ENCODE measurements at regions not wholly inside any gene's neighbourhood (a gene's known extent, or its start where the extent isn't known, plus 50 kb on each side); places are given as distances from the start of the nearest gene placed in this dataset.
"Not testable (repeated sequence)": the region's sequence is repeated elsewhere in the genome, so short reads cannot be mapped to it uniquely, and the experiment has no call there.

- ATAC-seq (replicated peaks): no peak
- H3K4me1 Mint-ChIP-seq: no peaks in the 10 kb centered on the region
Measured at GRCh38 chr1:223022641-223023473, 120.2 kb downstream of the TLR5 start.

GRCh38 chr1:223023863-223024262 lies 119.2 kb downstream of the TLR5 start:
- Mint-ChIP-seq H3K27ac (no peak overlapping the region), H3K4me1 (no peaks in the 10 kb centered on the region), H3K36me3 (ENCODE audit: low read depth) (no peaks in the 10 kb centered on the region), H3K4me3 (no peak overlapping the region), H3K9me3 (peaks cover 5% of the 10 kb centered on the region), H3K27me3 (peaks cover 3% of the 10 kb centered on the region)
- ATAC-seq (replicated peaks): no peak

More at GRCh38 chr1:223022641-223023473, 120.2 kb downstream of the TLR5 start:
- Mint-ChIP-seq H3K36me3 (ENCODE audit: low read depth) (no peaks in the 10 kb centered on the region), H3K9me3 (peaks cover 5% of the 10 kb centered on the region), H3K27me3 (no peaks in the 10 kb centered on the region), H3K4me3 (no peak overlapping the region), H3K27ac (no peak overlapping the region)

GRCh38 chr1:223024486-223024885 lies 118.6 kb downstream of the TLR5 start:
- not testable (repeated sequence) for H3K36me3 Mint-ChIP-seq (ENCODE audit: low read depth); H3K4me3 Mint-ChIP-seq; ATAC-seq (replicated peaks); H3K4me1 Mint-ChIP-seq; H3K27ac Mint-ChIP-seq; H3K27me3 Mint-ChIP-seq; H3K9me3 Mint-ChIP-seq

GRCh38 chr1:223025190-223025734 lies 117.8 kb downstream of the TLR5 start:
- not testable (repeated sequence) for H3K27ac Mint-ChIP-seq; H3K9me3 Mint-ChIP-seq; H3K36me3 Mint-ChIP-seq (ENCODE audit: low read depth); H3K4me1 Mint-ChIP-seq; H3K4me3 Mint-ChIP-seq; ATAC-seq (replicated peaks); H3K27me3 Mint-ChIP-seq

- ATAC-seq (replicated peaks); H3K36me3 Mint-ChIP-seq (ENCODE audit: low read depth); H3K4me3 Mint-ChIP-seq; H3K27me3 Mint-ChIP-seq; H3K9me3 Mint-ChIP-seq; H3K27ac Mint-ChIP-seq; H3K4me1 Mint-ChIP-seq: not testable (repeated sequence)
Measured at GRCh38 chr1:223026639-223027038, 116.4 kb downstream of the TLR5 start.

GRCh38 chr1:223029985-223030769 lies 112.9 kb downstream of the TLR5 start:
- H3K4me3 Mint-ChIP-seq: no peak overlapping the region
- H3K27me3 Mint-ChIP-seq: peaks cover 6% of the 10 kb centered on the region
- H3K9me3 Mint-ChIP-seq: no peaks in the 10 kb centered on the region
- no peak overlapping the region for H3K27ac Mint-ChIP-seq
- no peaks in the 10 kb centered on the region for H3K4me1 Mint-ChIP-seq
- no peak for ATAC-seq (replicated peaks)
- H3K36me3 Mint-ChIP-seq (ENCODE audit: low read depth): no peaks in the 10 kb centered on the region

GRCh38 chr1:223030871-223031400 lies 112.1 kb downstream of the TLR5 start:
- Mint-ChIP-seq H3K27me3 (peaks cover 8% of the 10 kb centered on the region), H3K36me3 (ENCODE audit: low read depth) (no peaks in the 10 kb centered on the region), H3K9me3 (no peaks in the 10 kb centered on the region), H3K4me1 (no peaks in the 10 kb centered on the region), H3K4me3 (no peak overlapping the region), H3K27ac (no peak overlapping the region)
- ATAC-seq (replicated peaks): no peak

- Mint-ChIP-seq H3K9me3 (no peaks in the 10 kb centered on the region), H3K27ac (no peak overlapping the region), H3K36me3 (ENCODE audit: low read depth) (no peaks in the 10 kb centered on the region), H3K4me1 (no peaks in the 10 kb centered on the region), H3K4me3 (no peak overlapping the region), H3K27me3 (peaks cover 10% of the 10 kb centered on the region)
- ATAC-seq (replicated peaks): no peak
Measured at GRCh38 chr1:223031733-223032601, 111.1 kb downstream of the TLR5 start.

- no peaks in the 10 kb centered on the region for H3K4me1 Mint-ChIP-seq
- H3K36me3 Mint-ChIP-seq (ENCODE audit: low read depth): no peaks in the 10 kb centered on the region
- no peak for ATAC-seq (replicated peaks)
- no peak overlapping the region for H3K4me3 Mint-ChIP-seq
- no peaks in the 10 kb centered on the region for H3K9me3 Mint-ChIP-seq
- H3K27me3 Mint-ChIP-seq: peaks cover 13% of the 10 kb centered on the region
- no peak overlapping the region for H3K27ac Mint-ChIP-seq
Measured at GRCh38 chr1:223033658-223034057, 109.4 kb downstream of the TLR5 start.

GRCh38 chr1:223034270-223034798 lies 108.7 kb downstream of the TLR5 start:
- Mint-ChIP-seq H3K27ac (no peak overlapping the region), H3K4me1 (no peaks in the 10 kb centered on the region), H3K36me3 (ENCODE audit: low read depth) (no peaks in the 10 kb centered on the region), H3K4me3 (no peak overlapping the region), H3K9me3 (no peaks in the 10 kb centered on the region), H3K27me3 (peaks cover 9% of the 10 kb centered on the region)
- no peak for ATAC-seq (replicated peaks)

GRCh38 chr1:223035724-223036478 lies 107.1 kb downstream of the TLR5 start:
- H3K9me3 Mint-ChIP-seq: no peaks in the 10 kb centered on the region
- H3K36me3 Mint-ChIP-seq (ENCODE audit: low read depth): no peaks in the 10 kb centered on the region
- H3K27me3 Mint-ChIP-seq: peaks cover 14% of the 10 kb centered on the region
- H3K4me3 Mint-ChIP-seq: no peak overlapping the region
- ATAC-seq (replicated peaks): no peak
- H3K27ac Mint-ChIP-seq: no peak overlapping the region
- H3K4me1 Mint-ChIP-seq: no peaks in the 10 kb centered on the region

GRCh38 chr1:223036479-223036845 lies 106.6 kb downstream of the TLR5 start:
- H3K4me3 Mint-ChIP-seq: no peak overlapping the region
- H3K9me3 Mint-ChIP-seq: no peaks in the 10 kb centered on the region
- no peak for ATAC-seq (replicated peaks)
- no peak overlapping the region for H3K27ac Mint-ChIP-seq
- H3K27me3 Mint-ChIP-seq: peaks cover 16% of the 10 kb centered on the region
- H3K4me1 Mint-ChIP-seq: no peaks in the 10 kb centered on the region
- no peaks in the 10 kb centered on the region for H3K36me3 Mint-ChIP-seq (ENCODE audit: low read depth)

- Mint-ChIP-seq H3K27ac (no peak overlapping the region), H3K4me3 (no peak overlapping the region), H3K9me3 (no peaks in the 10 kb centered on the region), H3K4me1 (no peaks in the 10 kb centered on the region), H3K36me3 (ENCODE audit: low read depth) (no peaks in the 10 kb centered on the region), H3K27me3 (peaks cover 20% of the 10 kb centered on the region)
- ATAC-seq (replicated peaks): no peak
Measured at GRCh38 chr1:223037845-223038244, 105.2 kb downstream of the TLR5 start.
